ENCODE measurements at regions not wholly inside any gene's neighbourhood (a gene's known extent, or its start where the extent isn't known, plus 50 kb on each side); places are given as distances from the start of the nearest gene placed in this dataset.

- DNase-seq (ENCODE audit: low read depth), result no peak
Observed at GRCh38 chr5:3654515-3654914, 58.9 kb downstream of the IRX1 start.

GRCh38 chr5:3656803-3657202, 61.2 kb downstream of the IRX1 start:
- DNase-seq (ENCODE audit: low read depth), result no peak

GRCh38 chr5:3657364-3658022, 61.9 kb downstream of the IRX1 start:
- DNase-seq (ENCODE audit: low read depth), result no peak

GRCh38 chr5:3658929-3659328, 63.3 kb downstream of the IRX1 start:
- DNase-seq (ENCODE audit: low read depth), result no peak

GRCh38 chr5:3659907-3660306, 64.3 kb downstream of the IRX1 start:
- no peak for DNase-seq (ENCODE audit: low read depth)

- no peak for DNase-seq (ENCODE audit: low read depth)
Observed at GRCh38 chr5:3660630-3661029, 65.0 kb downstream of the IRX1 start.

- no peak for DNase-seq (ENCODE audit: low read depth)
Observed at GRCh38 chr5:3661755-3662296, 66.2 kb downstream of the IRX1 start.

- DNase-seq (ENCODE audit: low read depth), result no peak
Observed at GRCh38 chr5:3662344-3662743, 66.7 kb downstream of the IRX1 start.

- DNase-seq (ENCODE audit: low read depth), result no peak
Observed at GRCh38 chr5:3671337-3671736, 75.7 kb downstream of the IRX1 start.

- DNase-seq (ENCODE audit: low read depth), result no peak
Observed at GRCh38 chr5:3678801-3679200, 83.2 kb downstream of the IRX1 start.

- DNase-seq (ENCODE audit: low read depth), result no peak
Observed at GRCh38 chr5:3680821-3681220, 85.2 kb downstream of the IRX1 start.

GRCh38 chr5:3684118-3684517, 88.5 kb downstream of the IRX1 start:
- DNase-seq (ENCODE audit: low read depth), result no peak

- DNase-seq (ENCODE audit: low read depth), result no peak
Observed at GRCh38 chr5:3684771-3685354, 89.2 kb downstream of the IRX1 start.

- no peak for DNase-seq (ENCODE audit: low read depth)
Observed at GRCh38 chr5:3694819-3695218, 99.2 kb downstream of the IRX1 start.

GRCh38 chr5:3695818-3696217, 100.2 kb downstream of the IRX1 start:
- DNase-seq (ENCODE audit: low read depth), result no peak

GRCh38 chr5:3698412-3698811, 102.8 kb downstream of the IRX1 start:
- no peak for DNase-seq (ENCODE audit: low read depth)

GRCh38 chr5:3701694-3702093, 106.1 kb downstream of the IRX1 start:
- no peak for DNase-seq (ENCODE audit: low read depth)

- DNase-seq (ENCODE audit: low read depth), result no peak
Observed at GRCh38 chr5:3704661-3705060, 109.0 kb downstream of the IRX1 start.

GRCh38 chr5:3709068-3709716, 113.6 kb downstream of the IRX1 start:
- DNase-seq (ENCODE audit: low read depth), result no peak

GRCh38 chr5:3709717-3710348, 114.2 kb downstream of the IRX1 start:
- DNase-seq (ENCODE audit: low read depth), result no peak

GRCh38 chr5:3715062-3715461, 119.4 kb downstream of the IRX1 start:
- DNase-seq (ENCODE audit: low read depth), result no peak

- DNase-seq (ENCODE audit: low read depth), result no peak
Observed at GRCh38 chr5:3729631-3730030, 134.0 kb downstream of the IRX1 start.

GRCh38 chr5:3734632-3735031, 139.0 kb downstream of the IRX1 start:
- no peak for DNase-seq (ENCODE audit: low read depth)

Data from LHCN-M2 (cell line).